ENCODE measurements at regions not wholly inside any gene's neighbourhood (a gene's known extent, or its start where the extent isn't known, plus 50 kb on each side); places are given as distances from the start of the nearest gene placed in this dataset.
"Not testable (repeated sequence)": the region's sequence is repeated elsewhere in the genome, so short reads cannot be mapped to it uniquely, and the experiment has no call there.

DNA sequence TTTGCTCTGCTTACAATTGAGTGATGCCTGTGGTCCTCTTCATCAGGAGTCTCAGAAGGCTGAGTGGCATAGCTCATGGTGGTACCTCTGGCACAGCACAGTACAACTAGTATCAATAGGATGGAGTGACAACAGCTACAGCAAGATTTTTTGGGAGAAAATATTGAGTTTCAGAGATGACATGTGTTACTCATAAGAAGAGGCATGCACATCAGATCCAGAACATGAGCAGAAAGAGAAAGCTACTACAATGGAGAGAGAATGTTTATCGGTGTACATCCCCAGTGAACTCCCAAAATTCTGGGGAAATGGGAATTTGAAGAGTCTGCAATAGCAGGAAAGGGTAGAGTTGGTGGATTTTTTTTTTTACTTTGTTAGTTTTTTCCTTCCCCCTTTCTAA lies 130.5 kb upstream of the MB21D2 start:
- no peak for DNase-seq

GRCh38 chr3:193049935-193050334 lies 132.3 kb upstream of the MB21D2 start:
- DNase-seq: no peak

- DNase-seq: no peak
Measured at GRCh38 chr3:193051314-193051713, 133.7 kb upstream of the MB21D2 start.

DNA sequence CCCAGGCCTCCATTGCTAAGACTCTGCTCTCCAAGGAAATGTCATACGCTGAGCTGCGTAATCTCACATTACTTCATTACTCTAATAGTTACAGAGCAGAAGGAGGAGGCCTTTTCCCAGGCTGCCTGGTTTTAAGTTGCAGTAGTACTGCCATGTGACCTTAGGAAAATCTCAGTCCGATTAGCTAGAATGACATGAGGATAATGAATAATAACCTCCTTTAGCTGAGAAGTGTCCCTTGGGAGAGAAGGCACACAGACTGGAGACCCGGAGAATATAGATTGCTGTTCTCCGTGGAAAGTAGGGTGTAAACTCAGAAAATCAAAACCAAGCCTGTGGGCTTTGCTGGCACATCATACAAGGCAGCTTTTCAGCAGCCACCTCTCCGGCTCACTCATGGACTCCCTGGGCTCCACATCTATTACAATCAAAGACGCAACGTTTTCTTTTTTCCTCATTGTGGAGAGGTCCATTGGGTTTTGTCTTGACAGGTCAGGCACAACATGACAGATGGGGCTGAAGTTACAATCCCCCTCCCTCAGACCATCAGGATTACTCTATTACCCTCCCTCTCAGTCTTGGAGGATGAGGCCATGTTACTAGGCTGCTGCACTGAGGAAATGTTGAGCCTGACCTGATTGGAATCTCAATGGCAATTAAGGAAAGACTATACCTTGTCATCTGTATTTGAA lies 134.8 kb upstream of the MB21D2 start:
- DNase-seq: no peak

GRCh38 chr3:193053046-193053435 lies 135.4 kb upstream of the MB21D2 start:
- DNase-seq: no peak

GRCh38 chr3:193055352-193055751 lies 137.7 kb upstream of the MB21D2 start:
- no peak for DNase-seq

- no peak for DNase-seq
Measured at GRCh38 chr3:193057616-193058015, 140.0 kb upstream of the MB21D2 start.

DNA sequence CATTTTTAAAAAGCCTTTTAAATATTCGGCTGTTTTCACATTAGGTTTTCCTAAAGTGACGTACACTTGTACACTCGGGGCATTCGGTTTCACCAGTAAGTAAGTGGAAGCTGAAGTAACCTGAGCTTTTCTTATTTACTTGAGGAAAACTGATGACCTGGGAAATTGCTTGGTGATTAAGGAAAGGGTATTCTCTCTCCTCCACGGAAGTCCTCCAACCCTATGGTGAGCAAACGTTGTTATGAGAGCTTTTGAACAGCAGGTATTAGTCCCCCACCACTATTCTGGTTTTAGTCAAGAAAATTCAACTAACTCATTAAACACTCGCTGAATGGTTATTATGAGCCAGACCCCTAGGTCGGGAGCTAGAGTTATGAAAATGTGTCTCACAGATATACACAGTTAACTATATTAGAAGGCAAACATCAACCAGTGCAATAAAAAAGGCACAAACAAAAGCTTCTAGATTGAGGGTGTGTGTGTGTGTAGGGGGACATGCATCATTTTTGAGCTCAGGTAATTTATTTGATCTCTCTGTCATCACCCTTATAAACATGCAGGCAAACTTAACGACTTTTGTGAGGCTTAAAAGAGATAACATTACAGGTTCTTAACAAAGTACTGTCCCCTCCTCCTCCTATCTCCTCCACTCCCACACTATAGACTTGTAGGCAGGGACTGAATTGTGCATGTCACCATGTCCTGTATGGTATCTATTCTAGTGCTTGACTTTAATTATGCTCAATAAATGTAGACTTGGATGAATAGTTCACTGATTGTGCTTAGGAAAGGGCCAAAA lies 143.3 kb upstream of the MB21D2 start:
- no peak for DNase-seq

DNA sequence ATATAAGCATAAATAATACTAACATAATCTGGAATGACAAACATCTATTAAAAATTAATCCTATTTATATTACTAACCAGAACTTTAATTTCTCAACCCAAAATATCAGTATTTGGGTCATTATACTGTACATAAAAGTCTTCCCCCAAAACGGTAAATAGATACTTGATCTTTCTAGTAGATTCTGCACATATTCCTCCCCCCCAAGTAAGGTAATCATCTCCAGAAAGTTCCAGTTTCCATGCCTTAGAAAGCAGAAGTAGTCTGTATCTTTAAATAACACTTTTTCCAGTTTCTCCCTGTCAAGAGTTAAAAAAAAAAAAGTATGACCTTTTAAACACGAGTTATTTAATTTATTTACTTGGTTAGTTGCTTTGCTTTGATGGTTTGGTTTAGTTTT lies 150.7 kb upstream of the MB21D2 start:
- no peak for DNase-seq

- DNase-seq: not testable (repeated sequence)
Measured at GRCh38 chr3:193069732-193070131, 152.1 kb upstream of the MB21D2 start.

DNA sequence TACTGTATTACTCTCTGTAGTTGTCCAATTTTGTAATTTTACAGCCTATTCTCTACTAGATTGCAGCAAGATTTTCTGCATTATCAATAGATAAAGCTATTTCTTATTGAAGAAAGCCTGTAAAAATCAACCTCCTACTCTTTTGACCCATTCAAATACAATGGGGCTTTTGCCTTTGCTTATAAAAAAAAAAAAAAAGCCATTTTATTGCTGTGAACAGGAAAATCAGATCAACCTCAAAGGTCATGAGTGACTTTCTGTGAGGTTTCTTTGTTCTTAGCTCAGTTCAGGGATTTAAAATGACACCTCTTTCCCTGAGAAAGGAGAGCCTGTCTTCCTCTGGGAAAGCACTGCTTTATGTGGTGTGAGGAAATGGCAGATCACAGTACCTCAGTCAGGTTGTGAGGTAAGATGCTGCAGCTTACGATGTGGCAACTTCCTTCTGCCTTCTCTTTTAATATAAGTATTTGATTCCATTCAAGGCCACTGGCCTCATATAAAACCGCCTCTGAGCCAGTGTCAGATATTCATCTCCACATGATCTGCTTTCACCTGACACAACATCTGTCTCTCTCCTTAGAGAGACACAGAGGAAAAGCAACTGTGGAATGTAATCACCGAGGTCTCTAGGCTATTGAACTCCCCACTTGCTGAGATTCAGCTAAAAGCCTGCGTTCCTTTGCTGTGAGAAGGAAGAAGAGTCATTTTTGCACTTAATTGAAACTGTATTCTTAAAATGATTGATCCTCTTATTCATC lies 161.5 kb upstream of the MB21D2 start:
- no peak for DNase-seq

- no peak for DNase-seq
Measured at GRCh38 chr3:193080821-193081365, 160.1 kb upstream of the PLAAT1 start.

DNA sequence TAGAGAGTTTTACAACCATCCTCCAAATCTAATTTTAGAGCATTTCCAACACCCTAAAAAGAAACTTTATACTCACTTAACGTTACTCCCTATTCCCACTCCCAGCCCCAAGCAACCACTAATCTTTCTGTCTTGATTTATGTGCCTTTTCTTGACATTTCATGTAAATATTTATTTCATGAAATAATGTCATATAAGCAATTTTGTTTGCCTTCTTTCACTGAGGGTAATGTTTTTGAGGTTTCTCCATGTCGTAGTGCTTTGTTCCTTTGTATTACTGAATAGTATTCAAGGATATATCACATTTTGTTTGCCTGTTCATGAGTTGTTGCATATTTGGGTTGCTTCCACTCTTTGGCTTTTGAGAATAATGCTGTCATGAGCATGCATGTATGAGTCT lies 155.4 kb upstream of the PLAAT1 start:
- DNase-seq: no peak

DNA sequence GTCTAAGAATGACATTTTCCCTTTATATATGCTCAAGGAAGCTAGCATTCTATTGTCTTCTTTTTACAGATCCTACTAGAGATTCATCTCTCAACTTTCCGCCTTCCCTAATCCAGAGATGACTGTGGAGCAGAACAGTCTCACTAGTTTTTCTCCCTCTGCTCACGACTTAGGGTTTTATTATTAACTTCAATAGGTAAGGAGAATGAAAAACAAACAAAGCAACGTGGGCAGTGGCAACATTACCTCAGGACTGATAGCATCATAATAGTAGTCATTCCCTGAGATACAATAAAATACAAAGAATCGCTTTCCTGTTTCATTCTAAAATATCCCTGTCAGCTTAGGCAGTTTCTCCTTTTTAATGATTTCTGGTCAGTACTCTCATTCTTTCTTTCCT lies 154.3 kb upstream of the PLAAT1 start:
- no peak for DNase-seq

DNA sequence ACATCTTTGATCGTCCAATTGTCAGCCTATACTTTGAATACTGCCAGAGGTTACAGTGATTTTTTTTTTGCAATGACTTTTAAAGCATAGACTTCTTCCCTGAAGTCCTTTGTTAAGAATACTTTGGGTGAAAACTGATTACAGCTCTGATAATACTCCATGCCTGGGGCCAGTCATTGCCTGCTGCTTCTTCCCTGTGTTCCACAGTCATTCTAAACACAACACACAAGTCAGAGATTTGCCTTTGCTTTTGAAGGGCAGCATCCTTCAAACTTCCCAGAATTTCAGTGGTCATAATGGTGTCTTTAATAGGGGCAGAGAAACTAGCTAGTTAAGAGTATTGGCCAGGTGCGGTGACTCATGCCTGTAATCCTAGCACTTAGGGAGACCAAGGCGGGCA lies 153.7 kb upstream of the PLAAT1 start:
- DNase-seq: no peak

GRCh38 chr3:193095366-193095765 lies 145.7 kb upstream of the PLAAT1 start:
- DNase-seq: no peak

- no peak for DNase-seq
Measured at GRCh38 chr3:193096076-193096475, 144.9 kb upstream of the PLAAT1 start.

- DNase-seq: no peak
Measured at GRCh38 chr3:193114431-193115340, 126.3 kb upstream of the PLAAT1 start.

DNA sequence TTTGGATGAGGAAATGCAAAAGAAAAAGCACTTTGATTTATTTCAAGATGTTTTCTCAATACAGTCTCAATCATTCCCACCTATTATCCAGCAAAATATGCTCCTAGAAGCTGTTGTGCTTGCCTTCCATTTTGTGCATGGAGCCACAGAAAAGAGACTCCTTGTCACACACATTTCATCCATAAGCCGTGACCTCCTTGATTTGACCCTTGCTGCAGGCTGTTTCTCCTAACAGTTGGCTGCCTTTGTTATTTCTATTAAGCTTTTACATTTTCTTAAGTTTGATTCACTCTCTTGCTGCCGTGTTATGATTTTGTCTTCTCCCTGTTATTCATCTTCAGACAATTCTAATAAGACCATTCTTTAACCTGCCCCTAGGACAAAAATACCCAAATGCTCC lies 124.2 kb upstream of the PLAAT1 start:
- no peak for DNase-seq

- DNase-seq: no peak
Measured at GRCh38 chr3:193118907-193119306, 122.1 kb upstream of the PLAAT1 start.

DNA sequence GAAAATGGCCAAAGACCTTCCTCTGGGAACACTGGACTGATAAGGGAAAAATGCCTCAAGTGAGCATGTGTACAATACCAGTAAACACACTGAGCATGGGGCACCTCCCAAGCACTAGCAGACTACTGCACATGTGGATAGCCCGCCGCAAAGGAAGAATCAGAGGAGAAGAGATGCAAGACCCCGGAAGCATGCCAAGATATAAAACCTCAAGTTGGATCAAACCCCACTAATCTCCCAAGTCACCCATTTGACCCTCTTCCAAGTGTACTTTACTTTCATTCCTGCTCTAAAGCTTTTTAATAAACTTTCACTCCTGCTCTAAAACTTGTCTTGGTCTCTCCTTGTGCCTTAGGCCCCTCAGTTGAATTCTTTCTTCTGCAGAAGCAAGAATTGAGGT lies 121.1 kb upstream of the PLAAT1 start:
- no peak for DNase-seq

- no peak for DNase-seq
Measured at GRCh38 chr3:193124861-193125260, 116.2 kb upstream of the PLAAT1 start.

DNA sequence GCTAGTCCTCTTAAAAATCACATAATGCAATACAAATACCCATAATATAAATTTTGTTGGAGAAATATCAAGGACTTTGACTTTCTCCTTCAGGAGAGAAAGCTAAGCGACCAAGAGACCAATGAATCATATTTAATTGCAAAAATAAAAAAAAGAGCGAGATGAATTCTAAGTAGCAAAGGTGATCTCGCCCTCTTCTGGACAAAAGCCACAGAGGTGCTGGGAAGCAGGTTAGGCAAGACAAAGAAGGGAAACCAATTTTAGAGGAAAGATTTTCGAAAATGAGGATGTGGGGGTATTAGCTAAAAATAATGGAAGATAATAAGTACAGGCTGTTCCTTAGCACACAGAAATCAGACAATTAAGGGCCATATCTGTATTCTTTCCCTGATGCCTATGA lies 111.4 kb upstream of the PLAAT1 start:
- DNase-seq: no peak

Measured in hematopoietic multipotent progenitor cell treated with erythropoietin and hydrocortisone succinate and interleukin-3 and kit ligand, for 6 days (in vitro differentiated cells).